Effector CD8-positive, alpha-beta T cell (primary cell): ENCODE measurements at regions not wholly inside any gene's neighbourhood (a gene's known extent, or its start where the extent isn't known, plus 50 kb on each side); places are given as distances from the start of the nearest gene placed in this dataset.

Experiments
- DNase-seq: peaks from one replicate; lab custom pipeline; 2025; lab: John Stamatoyannopoulos, UW

DNA sequence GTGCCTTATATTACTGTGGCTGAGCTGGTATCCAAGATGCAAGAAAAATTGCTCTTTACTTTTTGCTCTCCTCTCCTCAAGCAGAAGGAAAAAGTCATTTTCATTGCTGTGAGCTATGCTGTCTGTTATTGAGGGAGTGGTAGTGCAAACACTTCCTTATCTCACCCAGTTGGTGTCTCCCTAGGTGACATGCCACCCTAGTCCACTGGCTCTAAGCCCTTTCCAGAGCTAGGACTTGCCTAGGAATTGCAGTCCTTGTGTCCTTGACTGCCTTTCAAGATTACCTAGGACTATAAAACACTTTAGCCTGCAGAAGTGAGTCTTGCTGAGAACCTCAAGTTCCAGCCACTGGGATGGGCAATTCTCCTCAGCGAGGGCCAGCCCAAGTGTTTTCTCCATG lies 458.3 kb downstream of the MRPL39 start:
- DNase-seq, result no peak

DNA sequence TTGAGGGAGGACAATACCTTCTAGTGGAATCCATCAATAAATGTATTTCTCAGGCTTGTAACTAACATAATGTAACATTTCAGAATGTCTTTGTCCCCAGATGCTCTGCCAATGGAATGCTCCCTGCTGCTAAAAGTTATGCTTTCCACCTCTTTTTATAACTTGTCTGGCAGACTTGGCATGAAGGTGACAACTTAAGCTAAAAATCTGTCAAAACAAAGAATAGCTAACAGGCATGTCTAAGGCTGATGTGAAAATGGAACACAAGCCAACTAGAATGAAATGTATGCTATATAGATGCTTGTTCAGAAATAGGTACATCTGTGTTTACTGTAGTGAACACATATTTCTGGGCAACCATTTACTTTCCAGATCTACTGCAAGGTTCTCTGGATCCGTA lies 467.9 kb downstream of the MRPL39 start:
- DNase-seq, result no peak

DNA sequence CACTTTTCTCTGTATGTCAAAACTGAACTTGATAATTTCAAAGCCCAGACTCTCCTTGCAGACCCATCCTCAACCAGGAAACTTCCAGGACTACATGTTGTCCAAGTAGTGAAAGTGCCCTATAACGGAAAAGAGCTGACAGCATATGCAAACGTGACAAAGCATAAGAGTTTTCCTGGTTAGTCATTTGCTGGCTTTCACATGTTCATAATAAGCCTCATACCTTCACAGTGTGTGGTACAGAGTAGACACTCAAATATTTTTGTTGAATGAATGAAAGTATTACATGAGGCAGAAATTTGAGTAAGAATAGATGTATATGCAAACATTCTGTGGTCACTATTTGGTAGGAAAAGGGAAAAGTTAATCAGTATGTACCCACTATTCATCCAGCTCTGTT lies 473.3 kb downstream of the MRPL39 start:
- no peak for DNase-seq

DNA sequence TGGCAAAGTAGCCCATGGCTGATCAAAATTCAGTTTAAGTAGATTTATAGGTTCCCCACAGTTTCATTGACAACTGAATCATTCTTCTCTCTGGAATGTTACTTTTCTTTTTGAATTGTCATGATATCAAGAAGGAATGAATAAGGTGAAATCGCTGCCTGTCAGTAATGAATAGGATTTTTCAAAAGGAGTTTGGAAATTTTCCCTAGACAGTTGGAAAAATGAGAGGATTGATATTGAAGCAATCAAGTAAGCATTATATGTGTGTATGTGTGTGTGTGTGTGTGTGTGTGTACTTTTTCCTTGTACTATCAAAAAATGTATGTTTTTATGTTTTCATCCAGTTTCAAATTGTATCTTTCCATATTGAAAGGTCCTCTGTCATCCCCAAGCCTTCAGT lies 479.5 kb downstream of the MRPL39 start:
- DNase-seq, result no peak

DNA sequence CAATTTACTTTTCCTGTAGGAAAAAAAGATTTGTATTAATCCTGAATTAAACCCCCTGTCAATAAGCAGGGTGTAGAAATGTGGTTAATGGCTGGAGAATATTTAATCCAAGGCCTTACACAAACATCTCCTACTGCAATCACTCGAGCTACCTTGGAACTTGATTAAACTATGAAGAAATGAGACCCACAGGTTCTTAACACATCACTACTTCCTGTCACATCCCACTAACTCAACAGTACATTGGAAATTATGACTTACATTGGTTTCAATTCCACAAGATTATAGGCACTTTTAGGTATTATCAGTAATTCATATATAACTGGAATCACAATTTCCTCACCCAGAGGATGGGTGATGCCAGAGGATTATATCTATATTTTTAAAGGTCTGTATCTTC lies 480.3 kb downstream of the MRPL39 start:
- no peak for DNase-seq

DNA sequence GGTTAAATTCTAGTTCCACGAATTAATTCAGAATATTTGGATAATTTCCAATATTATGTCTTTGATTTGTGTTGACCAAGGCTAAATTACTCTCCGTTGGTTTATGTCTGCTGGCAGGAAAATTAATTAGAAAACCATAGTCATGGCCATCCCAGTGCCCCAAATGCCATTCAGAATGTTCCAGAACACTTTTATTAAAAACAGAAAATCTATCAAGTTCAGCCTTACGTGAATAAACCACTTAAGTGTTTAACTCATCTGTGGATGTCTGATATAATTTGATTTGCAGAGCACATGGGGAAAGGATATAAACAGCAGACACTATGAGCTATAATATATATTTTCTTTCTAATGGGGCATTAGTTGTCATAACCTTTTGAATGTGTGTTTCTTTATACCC lies 480.7 kb downstream of the MRPL39 start:
- DNase-seq, result no peak

DNA sequence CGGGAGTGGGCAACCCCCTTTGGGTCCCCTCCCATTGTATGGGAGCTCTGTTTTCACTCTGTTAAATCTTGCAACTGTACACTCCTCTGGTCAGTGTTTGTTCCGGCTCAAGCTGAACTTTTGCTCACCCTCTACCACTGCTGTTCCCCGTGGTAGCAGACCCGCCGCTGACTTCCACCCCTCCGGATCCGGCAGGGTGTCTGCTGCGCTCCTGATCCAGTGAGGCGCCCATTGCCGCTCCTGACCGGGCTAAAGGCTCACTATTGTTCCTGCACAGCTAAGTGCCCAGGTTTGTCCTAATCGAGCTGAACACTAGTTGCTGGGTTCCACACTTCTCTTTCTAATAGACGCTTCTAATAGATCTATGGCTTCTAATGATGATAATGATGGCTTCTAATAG lies 488.6 kb downstream of the MRPL39 start:
- DNase-seq, result no peak

DNA sequence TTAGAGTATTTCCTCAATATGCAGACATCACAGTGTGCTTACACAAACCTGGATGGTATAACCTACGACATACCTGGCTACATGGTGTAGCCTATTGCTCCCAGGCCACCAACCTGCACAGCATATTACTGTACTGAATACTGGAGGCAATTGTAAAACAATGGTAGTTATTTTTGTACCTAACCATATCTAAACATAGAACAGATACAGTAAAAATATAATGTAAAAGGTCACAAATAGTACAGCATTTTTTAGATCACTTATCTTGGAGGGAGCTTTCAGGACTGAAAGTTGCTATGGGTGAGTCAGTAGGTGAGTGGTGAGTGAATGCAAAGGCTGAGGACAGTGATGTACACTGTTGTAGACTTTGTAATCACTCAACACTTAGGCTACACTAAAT lies 492.3 kb downstream of the MRPL39 start:
- no peak for DNase-seq

DNA sequence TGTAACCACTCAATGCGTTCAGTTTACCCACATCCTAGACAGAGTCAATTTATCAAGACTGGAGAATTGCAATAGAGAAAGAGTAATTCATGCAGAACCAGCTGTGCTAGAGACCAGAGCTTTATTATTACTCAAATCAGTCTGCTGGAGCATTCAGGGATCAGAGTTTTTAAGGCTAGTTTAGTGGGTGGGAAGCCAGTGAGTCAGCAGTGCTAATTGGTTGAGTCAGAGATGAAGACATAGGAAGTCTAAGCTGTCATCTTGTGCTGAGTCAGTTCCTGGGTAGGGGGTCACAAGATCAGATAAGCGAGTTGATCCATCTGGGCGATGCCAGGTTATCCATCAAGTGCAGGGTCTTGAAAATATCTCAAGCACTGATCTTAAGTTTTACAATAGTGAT lies 499.6 kb downstream of the MRPL39 start:
- no peak for DNase-seq

DNA sequence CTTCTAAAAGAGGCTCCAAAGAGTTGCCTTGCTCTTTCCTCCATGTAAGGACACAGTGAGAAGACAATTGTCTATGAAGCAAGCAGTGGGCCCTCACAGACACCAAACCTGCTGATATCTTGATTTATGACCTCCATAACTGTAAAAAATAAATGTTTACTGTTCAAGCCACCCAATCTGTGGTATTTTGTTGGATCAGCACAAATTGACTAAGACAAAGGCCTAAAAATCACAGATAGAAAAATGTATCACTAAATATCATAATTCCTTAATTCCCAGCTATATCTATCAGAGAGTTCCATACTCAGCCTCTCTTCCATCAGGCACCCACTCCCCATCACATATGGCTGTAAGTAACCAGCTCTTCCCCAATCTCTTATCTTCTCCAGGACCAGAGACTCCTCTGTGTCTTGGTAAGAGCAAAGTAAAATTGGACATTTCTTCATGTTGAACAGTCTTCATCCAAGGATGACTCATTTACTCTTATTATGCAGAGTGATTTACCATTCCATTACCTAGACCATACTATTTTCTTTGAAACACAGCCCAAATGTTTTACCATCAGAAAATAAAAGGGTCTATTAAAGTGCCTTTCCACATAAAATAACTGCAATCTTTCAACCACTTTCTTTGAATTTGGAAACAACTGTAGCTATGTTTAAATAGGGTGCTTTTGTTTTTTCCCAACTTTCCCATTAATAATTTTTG lies 503.6 kb downstream of the MRPL39 start:
- DNase-seq, result no peak

DNA sequence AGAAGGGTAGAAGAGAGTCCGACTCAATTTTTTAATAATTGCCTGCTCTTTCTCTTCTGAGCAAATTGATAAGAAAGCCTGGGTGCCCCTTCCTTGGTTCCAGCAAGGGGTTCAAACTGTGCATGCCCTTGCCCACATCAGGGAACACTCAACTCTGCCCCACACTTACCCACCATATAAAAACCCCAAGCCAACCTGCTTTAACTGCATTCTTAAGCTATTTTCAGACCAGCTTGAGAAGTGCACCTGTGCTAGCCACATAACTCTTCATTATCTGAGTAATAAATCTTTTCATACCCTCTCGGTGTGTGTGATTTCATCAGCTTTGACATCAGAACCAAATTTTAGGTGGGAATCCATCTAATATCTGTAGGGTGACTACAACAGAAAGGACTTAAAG lies 509.6 kb downstream of the MRPL39 start:
- DNase-seq, result no peak

DNA sequence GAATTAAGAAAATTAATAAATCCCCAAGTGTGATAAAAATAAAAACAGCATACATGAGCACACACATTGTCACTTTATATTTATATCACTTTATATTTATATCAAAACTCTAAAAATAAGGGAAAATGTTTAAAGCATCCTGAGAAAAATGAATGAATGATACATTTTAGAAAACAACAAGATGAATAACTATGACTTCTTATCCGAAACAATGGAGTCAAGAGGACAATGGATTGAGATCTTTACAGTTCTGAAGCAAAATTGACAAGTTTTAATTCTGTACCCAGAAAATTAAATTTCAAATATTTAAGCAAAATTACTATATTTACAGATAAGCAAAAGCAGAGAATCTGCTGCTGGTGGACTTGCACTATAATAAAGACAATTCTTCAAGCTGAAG lies 512.6 kb downstream of the MRPL39 start:
- no peak for DNase-seq

DNA sequence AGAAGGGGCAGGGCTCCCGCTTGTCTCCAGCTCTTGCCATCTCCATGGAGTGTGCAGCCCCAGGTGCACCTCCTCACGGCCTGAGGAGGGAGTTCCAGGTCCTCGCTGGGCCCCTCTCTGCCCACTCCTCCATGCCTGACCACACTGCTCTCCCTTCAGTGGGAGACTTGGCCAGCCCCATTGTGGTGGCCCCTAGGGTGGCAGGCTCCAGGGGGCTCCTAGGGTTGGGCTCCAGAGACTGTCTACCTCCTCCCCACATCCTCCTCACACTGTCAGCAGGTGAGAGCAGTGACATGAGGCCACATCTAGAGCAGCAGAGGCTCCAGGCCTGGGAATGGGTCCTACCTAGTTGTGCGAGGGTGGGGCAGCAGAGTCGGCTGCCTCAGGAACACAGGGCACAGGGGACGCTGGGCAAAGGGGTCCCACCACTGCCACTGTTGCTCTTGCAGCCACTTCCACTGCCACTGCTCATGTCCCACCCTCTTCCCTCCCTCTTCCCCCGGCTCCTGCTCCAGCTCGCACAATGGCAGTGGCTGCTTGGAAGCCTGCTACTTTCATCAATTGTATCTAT lies 514.8 kb downstream of the MRPL39 start:
- DNase-seq, result no peak

DNA sequence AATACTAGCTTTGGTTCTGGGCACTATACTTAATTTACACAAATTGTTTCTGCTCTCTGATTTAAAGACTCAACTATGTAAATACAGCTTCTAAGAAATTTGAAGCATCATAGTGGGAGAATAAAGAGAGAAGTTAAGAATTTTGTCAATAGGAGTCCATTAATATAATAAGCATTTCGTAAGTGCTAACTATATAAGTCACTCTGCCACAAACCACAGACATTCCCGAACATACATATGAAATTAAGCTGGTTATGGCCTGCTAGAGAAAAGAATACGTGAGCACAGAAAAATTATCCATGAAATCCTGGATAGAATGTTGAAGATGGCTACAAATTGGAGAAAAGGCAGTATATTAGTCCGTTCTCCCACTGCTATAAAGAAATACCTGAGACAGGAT lies 526.2 kb downstream of the MRPL39 start:
- DNase-seq, result no peak

DNA sequence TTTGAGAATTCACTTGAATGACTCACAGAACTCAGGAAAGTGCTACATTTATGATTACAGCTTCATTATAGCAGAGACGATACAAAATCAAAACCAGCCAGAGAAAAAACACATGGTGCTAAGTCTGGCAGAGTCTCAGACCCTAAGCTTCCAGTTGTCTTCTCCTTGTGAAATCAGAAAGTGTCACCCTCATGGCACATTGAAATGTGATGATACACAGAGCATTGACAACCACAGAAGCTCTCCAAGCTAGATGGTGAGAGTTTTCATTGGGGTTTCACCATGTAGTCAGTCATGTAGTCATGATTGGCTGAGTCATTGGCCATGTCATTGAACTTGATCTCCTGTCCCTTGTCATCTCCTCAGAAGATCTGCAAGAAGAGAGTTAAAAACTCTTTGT lies 526.6 kb downstream of the MRPL39 start:
- DNase-seq, result no peak

DNA sequence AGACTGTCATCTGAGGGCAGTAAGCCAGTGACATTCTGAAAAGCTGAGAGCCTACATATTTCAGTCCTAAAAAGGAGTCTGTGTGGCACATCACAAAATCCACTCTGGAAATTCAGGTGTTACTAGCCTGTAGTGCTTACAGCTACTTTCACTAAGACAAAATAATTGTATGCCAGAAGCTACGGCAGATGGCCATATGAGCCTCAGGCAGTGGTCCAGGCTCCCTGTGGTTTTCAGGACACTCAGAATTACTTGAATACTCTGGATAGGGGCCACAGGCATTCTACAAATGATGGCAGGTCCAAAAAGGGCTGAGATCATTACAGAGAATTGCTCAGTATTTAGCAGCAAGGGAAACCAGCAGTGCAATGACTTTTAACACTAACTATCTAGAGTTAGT lies 527.1 kb downstream of the MRPL39 start:
- DNase-seq, result no peak

DNA sequence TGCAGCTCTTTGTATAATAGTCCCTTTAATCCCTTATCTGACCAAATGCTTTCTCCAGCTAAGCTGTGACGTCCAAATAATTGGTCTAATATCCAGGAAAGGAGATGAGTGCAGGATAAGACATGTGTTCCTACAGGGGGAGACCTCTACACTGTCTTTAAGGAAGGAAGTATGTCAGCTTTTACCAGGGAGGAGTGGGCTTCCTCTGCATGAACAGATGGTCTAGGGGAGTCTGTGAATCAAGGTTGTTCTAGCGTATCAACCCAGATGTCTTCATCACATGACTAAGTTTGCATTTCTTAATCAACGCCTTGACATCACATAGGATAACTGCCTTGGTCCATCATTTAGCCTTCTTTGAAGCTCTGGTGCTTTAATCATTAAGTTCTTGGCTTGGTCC lies 528.2 kb downstream of the MRPL39 start:
- no peak for DNase-seq

DNA sequence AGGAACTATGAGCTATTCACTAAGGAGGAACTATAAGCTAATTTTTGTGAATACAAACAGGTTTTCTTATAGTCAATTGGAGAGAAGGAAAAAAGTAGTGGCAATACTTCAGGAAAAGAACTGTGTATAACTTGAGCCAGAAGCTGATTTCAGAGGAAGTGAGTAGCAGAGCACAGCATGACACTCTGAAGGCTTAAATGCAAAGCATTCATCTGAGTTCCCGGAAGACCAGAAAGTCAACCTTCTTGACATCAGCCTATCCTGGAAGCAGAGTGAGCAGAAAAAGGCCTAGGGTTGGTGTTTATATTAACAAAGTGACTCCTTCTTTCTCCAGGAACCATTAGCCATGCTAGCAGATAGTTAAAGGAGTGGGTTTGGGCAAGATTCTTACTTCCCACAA lies 545.2 kb downstream of the MRPL39 start:
- no peak for DNase-seq

DNA sequence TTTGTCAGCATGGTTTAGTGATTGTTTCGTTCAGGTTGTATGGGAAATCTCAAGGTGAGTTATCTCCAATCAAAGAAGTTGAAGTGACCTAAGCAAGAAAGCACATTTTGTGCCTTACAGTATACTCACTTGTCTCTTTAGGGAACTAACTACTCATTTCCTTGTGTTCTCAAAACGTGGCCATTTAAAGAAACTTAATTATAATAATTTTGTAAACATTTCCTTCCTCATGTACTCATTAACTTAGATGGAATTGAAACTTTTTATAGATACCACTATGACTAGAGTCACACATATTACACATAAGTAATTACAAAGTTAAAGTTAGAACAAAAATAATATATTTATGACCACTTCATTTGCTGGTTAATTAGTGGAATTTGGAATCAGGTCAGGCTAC lies 552.6 kb downstream of the MRPL39 start:
- DNase-seq, result no peak

DNA sequence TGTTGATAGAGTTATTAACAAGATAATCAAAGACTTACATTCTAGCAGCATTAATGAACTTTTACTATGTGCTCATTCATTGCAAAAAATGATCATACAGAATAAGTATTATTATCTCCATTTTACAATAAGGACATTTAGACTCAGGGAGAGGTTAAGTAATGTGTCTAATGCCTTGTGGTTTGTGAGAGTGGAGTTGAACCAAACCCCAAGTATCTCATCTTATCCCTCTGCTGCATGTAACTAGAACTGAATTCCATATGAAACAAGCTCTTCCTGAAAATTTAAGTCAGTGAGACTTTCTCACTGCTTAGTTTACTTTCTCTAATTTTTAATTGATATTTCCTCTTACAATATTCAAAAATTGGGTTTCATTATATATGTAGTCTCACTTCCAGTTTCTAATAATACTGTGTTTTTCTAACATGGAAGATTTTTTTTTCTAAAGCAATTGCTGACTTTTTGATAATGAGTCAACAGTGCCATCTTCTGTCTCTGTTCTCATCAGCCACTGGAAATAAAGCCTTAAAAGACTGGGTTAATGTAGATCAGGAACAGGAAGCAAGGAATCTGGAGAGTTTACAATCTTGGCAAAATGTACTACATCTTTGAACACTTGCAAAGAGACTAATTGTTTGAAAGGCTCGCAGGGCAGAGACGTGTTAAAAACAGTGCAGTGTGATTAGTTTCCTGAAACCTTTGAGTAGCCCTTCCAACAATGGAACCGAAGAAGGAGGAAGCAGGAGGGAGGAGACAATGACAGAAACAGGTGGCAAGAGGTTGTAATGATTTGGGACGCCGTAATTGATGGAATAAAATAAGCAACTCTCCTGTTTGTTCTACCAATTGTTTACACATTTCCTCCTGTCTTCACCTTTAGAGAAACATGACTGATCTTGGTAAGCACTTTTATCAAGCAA lies 567.6 kb downstream of the MRPL39 start:
- DNase-seq, result no peak

DNA sequence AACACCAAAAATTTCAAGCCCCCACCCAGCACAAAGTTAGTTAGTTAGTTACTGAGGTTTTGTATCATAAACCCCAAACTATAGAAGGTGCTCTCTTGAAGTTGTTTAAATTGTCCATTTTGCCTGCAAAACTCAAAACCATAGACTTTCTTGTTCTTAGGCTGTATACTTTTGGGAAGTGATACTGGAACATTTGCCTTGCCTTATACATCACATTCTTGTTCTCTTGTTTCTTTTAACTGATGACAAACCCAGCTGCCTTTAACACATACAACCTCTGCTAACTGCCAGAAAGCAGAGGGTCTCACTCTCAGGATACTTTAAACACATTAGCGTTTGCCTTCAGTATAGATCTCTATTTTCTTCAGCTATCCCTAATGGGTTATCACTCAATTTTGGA lies 570.5 kb downstream of the MRPL39 start:
- no peak for DNase-seq

DNA sequence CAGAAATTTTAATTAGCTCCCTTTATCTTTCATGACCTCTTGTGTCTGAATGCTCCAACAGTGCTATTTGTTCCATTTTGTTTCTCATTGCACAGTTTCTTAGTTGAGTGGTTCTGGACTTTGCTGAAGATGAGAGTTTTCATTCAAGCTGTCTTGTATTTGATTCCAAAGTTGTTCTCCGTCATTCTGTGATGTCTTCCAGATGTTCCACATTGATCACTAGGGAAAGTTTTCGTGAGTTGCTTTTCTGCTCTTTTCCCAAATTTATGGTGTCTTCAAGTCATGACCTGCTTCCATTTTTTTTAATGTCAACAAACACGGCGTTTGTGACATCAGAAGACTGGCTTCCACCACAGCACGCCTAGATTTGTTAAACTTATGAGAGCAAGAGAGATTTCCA lies 575.5 kb downstream of the MRPL39 start:
- no peak for DNase-seq

DNA sequence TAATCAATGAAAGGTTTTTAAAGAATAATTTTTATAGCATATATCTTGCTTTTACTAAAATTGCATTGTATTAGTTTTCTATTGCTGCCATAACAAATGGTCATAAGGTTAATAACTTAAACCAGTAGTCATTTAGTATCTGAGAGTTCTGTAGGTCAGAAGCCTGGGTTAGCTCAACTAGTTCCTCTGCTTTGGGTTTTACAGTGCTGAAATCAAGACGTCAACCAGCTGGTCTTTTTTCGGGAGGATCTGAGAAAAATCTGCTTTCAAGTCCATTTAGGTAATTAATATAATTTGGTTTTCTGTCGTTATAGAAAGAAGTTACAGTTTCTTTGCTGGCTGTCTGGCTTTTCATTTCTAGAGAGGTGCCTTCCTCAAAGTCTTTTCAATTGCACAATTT lies 577.7 kb downstream of the MRPL39 start:
- DNase-seq, result no peak
